SU-DHL-6 (cell line): ENCODE measurements at regions not wholly inside any gene's neighbourhood (a gene's known extent, or its start where the extent isn't known, plus 50 kb on each side); places are given as distances from the start of the nearest gene placed in this dataset.

Source experiments
- EZH2phosphoT487 ChIP-seq: fragments of 200-600 bp; sonication (generic), shearing (Covaris generic); conservative IDR thresholded peaks from 2 replicates; pipeline ENCODE4 v1.6.1; 2018; ENCODE audit warnings: mild to moderate bottlenecking, antibody characterized with exemption, low read length, moderate library complexity, mixed read lengths
- TF ChIP-seq, protein P1 (sequence below): fragments of 200-600 bp; sonication (generic); IDR thresholded peaks from one replicate; pipeline ENCODE4 v1.5.1; 2017; ENCODE audit warnings: antibody characterized with exemption, mild to moderate bottlenecking, low read length, moderate library complexity; ENCODE audit not compliant: insufficient read depth, poor library complexity, severe bottlenecking

DNA sequence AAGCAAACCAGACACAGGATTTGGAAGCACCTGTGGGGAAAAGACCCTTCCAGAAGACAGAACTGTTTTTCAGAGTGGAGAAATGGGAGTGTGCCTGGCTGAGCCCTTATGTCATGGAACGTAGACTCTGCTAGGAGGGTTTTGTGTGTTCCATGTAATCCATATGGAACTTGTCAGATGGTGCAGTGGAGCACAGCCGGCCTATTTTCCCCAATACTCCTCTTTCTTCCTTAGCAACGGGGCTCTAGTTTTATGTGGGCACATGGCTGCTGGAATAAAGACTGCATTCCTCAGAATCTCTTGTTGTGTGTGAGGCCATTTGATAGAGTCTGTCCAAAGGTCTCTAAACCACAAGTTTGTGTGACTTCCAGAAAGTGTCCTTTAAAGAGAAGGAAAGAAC lies 284.0 kb downstream of the DRD1 start:
- TF ChIP-seq, protein P1, sequence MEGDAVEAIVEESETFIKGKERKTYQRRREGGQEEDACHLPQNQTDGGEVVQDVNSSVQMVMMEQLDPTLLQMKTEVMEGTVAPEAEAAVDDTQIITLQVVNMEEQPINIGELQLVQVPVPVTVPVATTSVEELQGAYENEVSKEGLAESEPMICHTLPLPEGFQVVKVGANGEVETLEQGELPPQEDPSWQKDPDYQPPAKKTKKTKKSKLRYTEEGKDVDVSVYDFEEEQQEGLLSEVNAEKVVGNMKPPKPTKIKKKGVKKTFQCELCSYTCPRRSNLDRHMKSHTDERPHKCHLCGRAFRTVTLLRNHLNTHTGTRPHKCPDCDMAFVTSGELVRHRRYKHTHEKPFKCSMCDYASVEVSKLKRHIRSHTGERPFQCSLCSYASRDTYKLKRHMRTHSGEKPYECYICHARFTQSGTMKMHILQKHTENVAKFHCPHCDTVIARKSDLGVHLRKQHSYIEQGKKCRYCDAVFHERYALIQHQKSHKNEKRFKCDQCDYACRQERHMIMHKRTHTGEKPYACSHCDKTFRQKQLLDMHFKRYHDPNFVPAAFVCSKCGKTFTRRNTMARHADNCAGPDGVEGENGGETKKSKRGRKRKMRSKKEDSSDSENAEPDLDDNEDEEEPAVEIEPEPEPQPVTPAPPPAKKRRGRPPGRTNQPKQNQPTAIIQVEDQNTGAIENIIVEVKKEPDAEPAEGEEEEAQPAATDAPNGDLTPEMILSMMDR, result no peak
- no peak for TF ChIP-seq EZH2phosphoT487
